H9 (cell line): ENCODE measurements at regions not wholly inside any gene's neighbourhood (a gene's known extent, or its start where the extent isn't known, plus 50 kb on each side); places are given as distances from the start of the nearest gene placed in this dataset.

Experiments
- DNase-seq: peaks from one replicate; pipeline ENCODE4 v3.0.0-alpha.2; 2017
- H2AFZ ChIP-seq: one replicate; pipeline ENCODE4 v1.6.1; 2013; ENCODE audit warnings: mild to moderate bottlenecking, low read length, control low read depth, moderate library complexity
- H2AK5ac ChIP-seq: 2 replicates; pipeline ENCODE4 v1.6.1; 2013; ENCODE audit warnings: low read length, control low read depth, mixed read lengths; ENCODE audit not compliant: insufficient read length
- H2BK120ac ChIP-seq: one replicate; pipeline ENCODE4 v1.6.1; 2013; ENCODE audit warnings: low read depth, mild to moderate bottlenecking, low read length, control low read depth, inconsistent platforms; ENCODE audit not compliant: poor library complexity, severe bottlenecking
- H2BK12ac ChIP-seq: 2 replicates; pipeline ENCODE4 v1.6.1; 2013; ENCODE audit warnings: low read length, control low read depth, mixed read lengths, low read depth; ENCODE audit not compliant: insufficient read length
- H2BK15ac ChIP-seq: 2 replicates; pipeline ENCODE4 v1.6.1; 2013; ENCODE audit warnings: low read depth, low read length, control low read depth
- H2BK20ac ChIP-seq: one replicate; pipeline ENCODE4 v1.6.1; 2013; ENCODE audit warnings: low read depth, mild to moderate bottlenecking, low read length, control low read depth, inconsistent platforms; ENCODE audit not compliant: poor library complexity, severe bottlenecking
- H2BK5ac ChIP-seq: 2 replicates; pipeline ENCODE4 v1.6.1; 2013; ENCODE audit warnings: low read length, control low read depth, mixed read lengths; ENCODE audit not compliant: insufficient read length
- H3K14ac ChIP-seq: 2 replicates; pipeline ENCODE4 v1.6.1; 2013; ENCODE audit warnings: low read length, control low read depth; ENCODE audit not compliant: insufficient read depth
- H3K18ac ChIP-seq: 2 replicates; pipeline ENCODE4 v1.6.1; 2013; ENCODE audit warnings: low read depth, mild to moderate bottlenecking, mixed read lengths, low read length, control low read depth; ENCODE audit not compliant: insufficient read length
- H3K23ac ChIP-seq: 2 replicates; pipeline ENCODE4 v1.6.1; 2013; ENCODE audit warnings: low read length, control low read depth, mixed read lengths, low read depth; ENCODE audit not compliant: insufficient read length
- H3K23me2 ChIP-seq: 2 replicates; pipeline ENCODE4 v1.6.1; 2013; ENCODE audit warnings: low read depth, mild to moderate bottlenecking, mixed read lengths, low read length, control low read depth; ENCODE audit not compliant: insufficient read length, poor library complexity, severe bottlenecking
- H3K27ac ChIP-seq: 2 replicates; pipeline ENCODE4 v1.5.1; 2013; ENCODE audit warnings: low read length, control low read depth, mixed read lengths, low read depth; ENCODE audit not compliant: insufficient read length
- H3K27me3 ChIP-seq: 2 replicates; pipeline ENCODE4 v1.6.1; 2013; ENCODE audit warnings: low read length, control low read depth, inconsistent platforms; ENCODE audit not compliant: insufficient read depth
- H3K4ac ChIP-seq: 2 replicates; pipeline ENCODE4 v1.6.1; 2013; ENCODE audit warnings: low read depth, mild to moderate bottlenecking, control low read depth, inconsistent platforms, low read length, moderate library complexity
- H3K4me1 ChIP-seq: 2 replicates; pipeline ENCODE4 v1.6.1; 2013; ENCODE audit warnings: low read length, control low read depth, inconsistent platforms; ENCODE audit not compliant: insufficient read depth
- H3K4me2 ChIP-seq: 2 replicates; pipeline ENCODE4 v1.6.1; 2013; ENCODE audit warnings: low read length, control low read depth, mixed read lengths; ENCODE audit not compliant: insufficient read length, insufficient read depth
- H3K56ac ChIP-seq: 2 replicates; pipeline ENCODE4 v1.6.1; 2013; ENCODE audit warnings: low read depth, mild to moderate bottlenecking, mixed read lengths, low read length, control low read depth; ENCODE audit not compliant: insufficient read length
- H3K79me1 ChIP-seq: 2 replicates; pipeline ENCODE4 v1.6.1; 2013; ENCODE audit warnings: low read depth, mild to moderate bottlenecking, moderate library complexity, low read length, control low read depth, inconsistent platforms; ENCODE audit not compliant: insufficient read depth, poor library complexity, severe bottlenecking
- H3K79me2 ChIP-seq: 2 replicates; pipeline ENCODE4 v1.6.1; 2013; ENCODE audit warnings: low read length, control low read depth, inconsistent platforms; ENCODE audit not compliant: insufficient read depth
- H3K9ac ChIP-seq: 2 replicates; pipeline ENCODE4 v1.6.1; 2013; ENCODE audit warnings: low read length, control low read depth, mixed read lengths; ENCODE audit not compliant: insufficient read length; ENCODE audit errors: extremely low read depth
- H3K9me3 ChIP-seq: one replicate; pipeline ENCODE4 v1.6.1; 2013; ENCODE audit warnings: low read depth, low read length, inconsistent platforms; ENCODE audit not compliant: control insufficient read depth
- H3T11ph ChIP-seq: one replicate; pipeline ENCODE4 v1.6.1; 2013; ENCODE audit warnings: mild to moderate bottlenecking, low read length, control low read depth, inconsistent platforms
- H4K20me1 ChIP-seq: one replicate; pipeline ENCODE4 v1.6.1; 2013; ENCODE audit not compliant: control insufficient read depth, insufficient read length, insufficient read depth
- H4K5ac ChIP-seq: 2 replicates; pipeline ENCODE4 v1.6.1; 2013; ENCODE audit warnings: low read depth, mild to moderate bottlenecking, mixed read lengths, low read length, control low read depth; ENCODE audit not compliant: insufficient read length
- H4K8ac ChIP-seq: replicated peaks from 2 replicates; pipeline ENCODE4 v1.6.1; 2013; ENCODE audit warnings: low read length, control low read depth, mixed read lengths, low read depth; ENCODE audit not compliant: insufficient read length
- H4K91ac ChIP-seq: 2 replicates; pipeline ENCODE4 v1.6.1; 2013; ENCODE audit warnings: low read depth, mild to moderate bottlenecking, moderate library complexity, mixed read lengths, low read length, control low read depth; ENCODE audit not compliant: insufficient read length
- H3K27ac Mint-ChIP-seq, 3 experiments: 2 replicates in 2 of 3; 3 replicates in 1 of 3; pipeline ENCODE4 v1.8.0; 2020 to 2021; ENCODE audit warnings: mixed read lengths in 3 of 3, mild to moderate bottlenecking in 1 of 3, moderate library complexity in 1 of 3
- H3K27me3 Mint-ChIP-seq: 2 replicates; pipeline ENCODE4 v1.8.0; 2021; ENCODE audit warnings: low read depth, mild to moderate bottlenecking, moderate library complexity, mixed read lengths
- H3K36me3 Mint-ChIP-seq, 3 experiments: 2 replicates in 2 of 3; 3 replicates in 1 of 3; pipeline ENCODE4 v1.8.0; 2020 to 2021; ENCODE audit warnings: low read depth in 3 of 3, mixed read lengths in 3 of 3; ENCODE audit not compliant: insufficient read depth in 1 of 3
- H3K4me1 Mint-ChIP-seq, 2 experiments: 2 replicates each; pipeline ENCODE4 v1.8.0; 2020; ENCODE audit warnings: mixed read lengths in 2 of 2
- H3K4me3 Mint-ChIP-seq, 2 experiments: 2 replicates in 1 of 2; 3 replicates in 1 of 2; pipeline ENCODE4 v1.8.0; 2020 to 2021; ENCODE audit warnings: mild to moderate bottlenecking in 2 of 2, mixed read lengths in 2 of 2, moderate library complexity in 1 of 2
- H3K9me3 Mint-ChIP-seq, 2 experiments: 2 replicates in 1 of 2; 3 replicates in 1 of 2; pipeline ENCODE4 v1.8.0; 2020; ENCODE audit warnings: mild to moderate bottlenecking in 2 of 2, mixed read lengths in 2 of 2, moderate library complexity in 1 of 2
- WGBS: extraction: QIAGEN DNeasy Blood & Tissue Kit; methylation state at CpG from one replicate; pipeline ENCODE4 v1.1.7; 2013; ENCODE audit warnings: missing lambda C conversion rate, low lambda C conversion rate, mixed read lengths; ENCODE audit not compliant: insufficient read length; ENCODE audit errors: extremely low coverage; 5-methylcytosine and 5-hydroxymethylcytosine counted together
- TF ChIP-seq, protein P1 (sequence below): fragments of 200-600 bp; sonication (generic); conservative IDR thresholded peaks from 3 replicates; pipeline ENCODE4 v1.8.0; 2021; ENCODE audit warnings: antibody characterized with exemption, mild to moderate bottlenecking

GRCh38 chr6:109279628-109280027 lies 102.6 kb downstream of the CD164 start:
- H3K4me1 ChIP-seq = no peaks in the 10 kb centered on the region
- H3K79me1 ChIP-seq = no peaks in the 10 kb centered on the region
- H3K14ac ChIP-seq = no peak overlapping the region
- H3K23ac ChIP-seq = no peak overlapping the region
- H3K56ac ChIP-seq = no peak overlapping the region
- H3K27me3 Mint-ChIP-seq = no peaks in the 10 kb centered on the region
- H3K18ac ChIP-seq = no peak overlapping the region
- no peak overlapping the region for H2BK12ac ChIP-seq
- no peak overlapping the region for H3K4ac ChIP-seq
- H2BK5ac ChIP-seq = no peak overlapping the region
- H2BK15ac ChIP-seq = no peak overlapping the region
- H4K5ac ChIP-seq = no peak overlapping the region
- H3K9me3 Mint-ChIP-seq = no peaks in the 10 kb centered on the region
- H4K20me1 ChIP-seq = no peaks in the 10 kb centered on the region
- H2AK5ac ChIP-seq = no peak overlapping the region
- H3K4me1 Mint-ChIP-seq = peaks cover 3 to 5% of the 10 kb centered on the region in 2 experiments
- no peak overlapping the region for H4K91ac ChIP-seq
- no peak overlapping the region for H2BK120ac ChIP-seq
- no peaks in the 10 kb centered on the region for H3K23me2 ChIP-seq
- no peak overlapping the region for H2AFZ ChIP-seq
- H3K9ac ChIP-seq = no peak overlapping the region
- peaks cover 0 to 3% (median 0%) of the 10 kb centered on the region in 3 experiments; a peak in 1 of 7 replicates for H3K36me3 Mint-ChIP-seq
- WGBS = no CpG with 5 or more reads among the region's 1 CpG
- no peak overlapping the region for H3K27ac Mint-ChIP-seq
- H3K4me2 ChIP-seq = no peak overlapping the region
- no peaks in the 10 kb centered on the region for H3K27me3 ChIP-seq
- TF ChIP-seq, protein P1, sequence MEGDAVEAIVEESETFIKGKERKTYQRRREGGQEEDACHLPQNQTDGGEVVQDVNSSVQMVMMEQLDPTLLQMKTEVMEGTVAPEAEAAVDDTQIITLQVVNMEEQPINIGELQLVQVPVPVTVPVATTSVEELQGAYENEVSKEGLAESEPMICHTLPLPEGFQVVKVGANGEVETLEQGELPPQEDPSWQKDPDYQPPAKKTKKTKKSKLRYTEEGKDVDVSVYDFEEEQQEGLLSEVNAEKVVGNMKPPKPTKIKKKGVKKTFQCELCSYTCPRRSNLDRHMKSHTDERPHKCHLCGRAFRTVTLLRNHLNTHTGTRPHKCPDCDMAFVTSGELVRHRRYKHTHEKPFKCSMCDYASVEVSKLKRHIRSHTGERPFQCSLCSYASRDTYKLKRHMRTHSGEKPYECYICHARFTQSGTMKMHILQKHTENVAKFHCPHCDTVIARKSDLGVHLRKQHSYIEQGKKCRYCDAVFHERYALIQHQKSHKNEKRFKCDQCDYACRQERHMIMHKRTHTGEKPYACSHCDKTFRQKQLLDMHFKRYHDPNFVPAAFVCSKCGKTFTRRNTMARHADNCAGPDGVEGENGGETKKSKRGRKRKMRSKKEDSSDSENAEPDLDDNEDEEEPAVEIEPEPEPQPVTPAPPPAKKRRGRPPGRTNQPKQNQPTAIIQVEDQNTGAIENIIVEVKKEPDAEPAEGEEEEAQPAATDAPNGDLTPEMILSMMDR = no peak
- H3K79me2 ChIP-seq = no peaks in the 10 kb centered on the region
- H3K9me3 ChIP-seq = no peaks in the 10 kb centered on the region
- H2BK20ac ChIP-seq = no peak overlapping the region
- H3K4me3 Mint-ChIP-seq = no peak overlapping the region
- no peak for DNase-seq
- H4K8ac ChIP-seq = no peak overlapping the region
- H3K27ac ChIP-seq = no peak overlapping the region
- no peak overlapping the region for H3T11ph ChIP-seq
